ENCODE measurements at regions not wholly inside any gene's neighbourhood (a gene's known extent, or its start where the extent isn't known, plus 50 kb on each side); places are given as distances from the start of the nearest gene placed in this dataset.

GRCh38 chr16:64545768-64546167, 576.1 kb downstream of the CDH11 start:
- Histone ChIP-seq H3K27me3 (ENCODE audit: insufficient read depth, low read length) (no peaks in the 10 kb centered on the region), H3K36me3 (ENCODE audit: insufficient read depth, low read length) (no peaks in the 10 kb centered on the region), H3K4me3 (ENCODE audit: low read depth, low read length) (no peak overlapping the region), H3K27ac (ENCODE audit: low read depth, low read length) (no peak overlapping the region), H3K79me2 (ENCODE audit: control insufficient read depth, insufficient read depth, low read length, unreplicated experiment) (no peaks in the 10 kb centered on the region), H3K4me1 (ENCODE audit: control insufficient read depth, insufficient read depth, low read length, unreplicated experiment) (no peaks in the 10 kb centered on the region), H2AFZ (ENCODE audit: low read length, unreplicated experiment) (no peak overlapping the region)

GRCh38 chr16:64544859-64545258, 577.0 kb downstream of the CDH11 start:
- H2AFZ ChIP-seq (ENCODE audit: low read length, unreplicated experiment) = no peak overlapping the region
- H3K4me1 ChIP-seq (ENCODE audit: control insufficient read depth, insufficient read depth, low read length, unreplicated experiment) = no peaks in the 10 kb centered on the region
- no peaks in the 10 kb centered on the region for H3K36me3 ChIP-seq (ENCODE audit: insufficient read depth, low read length)
- no peaks in the 10 kb centered on the region for H3K27me3 ChIP-seq (ENCODE audit: insufficient read depth, low read length)
- no peak overlapping the region for H3K4me3 ChIP-seq (ENCODE audit: low read depth, low read length)
- H3K79me2 ChIP-seq (ENCODE audit: control insufficient read depth, insufficient read depth, low read length, unreplicated experiment) = no peaks in the 10 kb centered on the region
- H3K27ac ChIP-seq (ENCODE audit: low read depth, low read length) = no peak overlapping the region

- Histone ChIP-seq H3K4me3 (ENCODE audit: low read depth, low read length) (no peak overlapping the region), H3K36me3 (ENCODE audit: insufficient read depth, low read length) (no peaks in the 10 kb centered on the region), H3K27ac (ENCODE audit: low read depth, low read length) (no peak overlapping the region), H2AFZ (ENCODE audit: low read length, unreplicated experiment) (no peak overlapping the region), H3K79me2 (ENCODE audit: control insufficient read depth, insufficient read depth, low read length, unreplicated experiment) (no peaks in the 10 kb centered on the region), H3K4me1 (ENCODE audit: control insufficient read depth, insufficient read depth, low read length, unreplicated experiment) (no peaks in the 10 kb centered on the region), H3K27me3 (ENCODE audit: insufficient read depth, low read length) (no peaks in the 10 kb centered on the region)
These were observed 578.4 kb downstream of the CDH11 start for GRCh38 chr16:64543441-64543840.

GRCh38 chr16:64543031-64543430, 578.8 kb downstream of the CDH11 start:
- H3K27me3 ChIP-seq (ENCODE audit: insufficient read depth, low read length) = no peaks in the 10 kb centered on the region
- H2AFZ ChIP-seq (ENCODE audit: low read length, unreplicated experiment) = no peak overlapping the region
- H3K79me2 ChIP-seq (ENCODE audit: control insufficient read depth, insufficient read depth, low read length, unreplicated experiment) = no peaks in the 10 kb centered on the region
- no peaks in the 10 kb centered on the region for H3K4me1 ChIP-seq (ENCODE audit: control insufficient read depth, insufficient read depth, low read length, unreplicated experiment)
- H3K27ac ChIP-seq (ENCODE audit: low read depth, low read length) = no peak overlapping the region
- no peak overlapping the region for H3K4me3 ChIP-seq (ENCODE audit: low read depth, low read length)
- no peaks in the 10 kb centered on the region for H3K36me3 ChIP-seq (ENCODE audit: insufficient read depth, low read length)

- Histone ChIP-seq H3K79me2 (ENCODE audit: control insufficient read depth, insufficient read depth, low read length, unreplicated experiment) (no peaks in the 10 kb centered on the region), H3K4me3 (ENCODE audit: low read depth, low read length) (no peak overlapping the region), H3K27me3 (ENCODE audit: insufficient read depth, low read length) (no peaks in the 10 kb centered on the region), H3K36me3 (ENCODE audit: insufficient read depth, low read length) (no peaks in the 10 kb centered on the region), H3K27ac (ENCODE audit: low read depth, low read length) (no peak overlapping the region), H2AFZ (ENCODE audit: low read length, unreplicated experiment) (no peak overlapping the region), H3K4me1 (ENCODE audit: control insufficient read depth, insufficient read depth, low read length, unreplicated experiment) (no peaks in the 10 kb centered on the region)
These were observed 579.7 kb downstream of the CDH11 start for GRCh38 chr16:64542152-64542551.

- H3K4me1 ChIP-seq (ENCODE audit: control insufficient read depth, insufficient read depth, low read length, unreplicated experiment) = no peaks in the 10 kb centered on the region
- H2AFZ ChIP-seq (ENCODE audit: low read length, unreplicated experiment) = no peak overlapping the region
- H3K36me3 ChIP-seq (ENCODE audit: insufficient read depth, low read length) = no peaks in the 10 kb centered on the region
- H3K27ac ChIP-seq (ENCODE audit: low read depth, low read length) = no peak overlapping the region
- H3K27me3 ChIP-seq (ENCODE audit: insufficient read depth, low read length) = no peaks in the 10 kb centered on the region
- H3K79me2 ChIP-seq (ENCODE audit: control insufficient read depth, insufficient read depth, low read length, unreplicated experiment) = no peaks in the 10 kb centered on the region
- no peak overlapping the region for H3K4me3 ChIP-seq (ENCODE audit: low read depth, low read length)
These were observed 580.2 kb downstream of the CDH11 start for GRCh38 chr16:64541621-64542020.

- Histone ChIP-seq H3K36me3 (ENCODE audit: insufficient read depth, low read length) (no peaks in the 10 kb centered on the region), H3K27me3 (ENCODE audit: insufficient read depth, low read length) (no peaks in the 10 kb centered on the region), H3K4me3 (ENCODE audit: low read depth, low read length) (no peak overlapping the region), H3K4me1 (ENCODE audit: control insufficient read depth, insufficient read depth, low read length, unreplicated experiment) (no peaks in the 10 kb centered on the region), H3K27ac (ENCODE audit: low read depth, low read length) (no peak overlapping the region), H3K79me2 (ENCODE audit: control insufficient read depth, insufficient read depth, low read length, unreplicated experiment) (no peaks in the 10 kb centered on the region), H2AFZ (ENCODE audit: low read length, unreplicated experiment) (no peak overlapping the region)
These were observed 581.4 kb downstream of the CDH11 start for GRCh38 chr16:64540434-64540833.

- no peaks in the 10 kb centered on the region for H3K4me1 ChIP-seq (ENCODE audit: control insufficient read depth, insufficient read depth, low read length, unreplicated experiment)
- no peak overlapping the region for H2AFZ ChIP-seq (ENCODE audit: low read length, unreplicated experiment)
- H3K4me3 ChIP-seq (ENCODE audit: low read depth, low read length) = no peak overlapping the region
- H3K27ac ChIP-seq (ENCODE audit: low read depth, low read length) = no peak overlapping the region
- H3K27me3 ChIP-seq (ENCODE audit: insufficient read depth, low read length) = no peaks in the 10 kb centered on the region
- no peaks in the 10 kb centered on the region for H3K79me2 ChIP-seq (ENCODE audit: control insufficient read depth, insufficient read depth, low read length, unreplicated experiment)
- no peaks in the 10 kb centered on the region for H3K36me3 ChIP-seq (ENCODE audit: insufficient read depth, low read length)
These were observed 582.0 kb downstream of the CDH11 start for GRCh38 chr16:64539811-64540371.

- Histone ChIP-seq H3K4me3 (ENCODE audit: low read depth, low read length) (no peak overlapping the region), H3K79me2 (ENCODE audit: control insufficient read depth, insufficient read depth, low read length, unreplicated experiment) (no peaks in the 10 kb centered on the region), H3K27me3 (ENCODE audit: insufficient read depth, low read length) (no peaks in the 10 kb centered on the region), H3K36me3 (ENCODE audit: insufficient read depth, low read length) (no peaks in the 10 kb centered on the region), H2AFZ (ENCODE audit: low read length, unreplicated experiment) (no peak overlapping the region), H3K27ac (ENCODE audit: low read depth, low read length) (no peak overlapping the region), H3K4me1 (ENCODE audit: control insufficient read depth, insufficient read depth, low read length, unreplicated experiment) (no peaks in the 10 kb centered on the region)
These were observed 587.6 kb downstream of the CDH11 start for GRCh38 chr16:64534180-64534780.

- Histone ChIP-seq H3K27me3 (ENCODE audit: insufficient read depth, low read length) (no peaks in the 10 kb centered on the region), H2AFZ (ENCODE audit: low read length, unreplicated experiment) (no peak overlapping the region), H3K4me3 (ENCODE audit: low read depth, low read length) (no peak overlapping the region), H3K4me1 (ENCODE audit: control insufficient read depth, insufficient read depth, low read length, unreplicated experiment) (no peaks in the 10 kb centered on the region), H3K79me2 (ENCODE audit: control insufficient read depth, insufficient read depth, low read length, unreplicated experiment) (no peaks in the 10 kb centered on the region), H3K27ac (ENCODE audit: low read depth, low read length) (no peak overlapping the region), H3K36me3 (ENCODE audit: insufficient read depth, low read length) (no peaks in the 10 kb centered on the region)
These were observed 589.2 kb downstream of the CDH11 start for GRCh38 chr16:64532691-64533090.

- H3K27ac ChIP-seq (ENCODE audit: low read depth, low read length) = no peak overlapping the region
- no peaks in the 10 kb centered on the region for H3K79me2 ChIP-seq (ENCODE audit: control insufficient read depth, insufficient read depth, low read length, unreplicated experiment)
- no peak overlapping the region for H2AFZ ChIP-seq (ENCODE audit: low read length, unreplicated experiment)
- H3K27me3 ChIP-seq (ENCODE audit: insufficient read depth, low read length) = no peaks in the 10 kb centered on the region
- H3K4me1 ChIP-seq (ENCODE audit: control insufficient read depth, insufficient read depth, low read length, unreplicated experiment) = no peaks in the 10 kb centered on the region
- H3K4me3 ChIP-seq (ENCODE audit: low read depth, low read length) = no peak overlapping the region
- H3K36me3 ChIP-seq (ENCODE audit: insufficient read depth, low read length) = no peaks in the 10 kb centered on the region
These were observed 589.7 kb downstream of the CDH11 start for GRCh38 chr16:64532117-64532516.

Data from ACC112 (cell line).